Cardiac fibroblast (primary cell): ENCODE measurements at regions not wholly inside any gene's neighbourhood (a gene's known extent, or its start where the extent isn't known, plus 50 kb on each side); places are given as distances from the start of the nearest gene placed in this dataset.
"Not testable (repeated sequence)": the region's sequence is repeated elsewhere in the genome, so short reads cannot be mapped to it uniquely, and the experiment has no call there.

Experiments used
- DNase-seq, 2 donors: peaks; one replicate each; pipeline versions ENCODE4 v3.0.0 to v3.0.0-alpha.2; 2010; ENCODE audit warnings: low read depth in 2 of 2
- H3K4me3 ChIP-seq, 2 donors: replicated peaks in 1 of 2; 1 replicate in 1 of 2; 2 replicates in 1 of 2; pipeline ENCODE4 v1.5.1; 2011; ENCODE audit warnings: low read depth in 2 of 2, low read length in 2 of 2, mild to moderate bottlenecking in 2 of 2, moderate library complexity in 1 of 2
- TF ChIP-seq, protein P1 (sequence below): IDR thresholded peaks from one replicate; pipeline ENCODE4 v1.5.1; 2011; ENCODE audit warnings: low read depth, mild to moderate bottlenecking, low read length, inconsistent platforms

DNA sequence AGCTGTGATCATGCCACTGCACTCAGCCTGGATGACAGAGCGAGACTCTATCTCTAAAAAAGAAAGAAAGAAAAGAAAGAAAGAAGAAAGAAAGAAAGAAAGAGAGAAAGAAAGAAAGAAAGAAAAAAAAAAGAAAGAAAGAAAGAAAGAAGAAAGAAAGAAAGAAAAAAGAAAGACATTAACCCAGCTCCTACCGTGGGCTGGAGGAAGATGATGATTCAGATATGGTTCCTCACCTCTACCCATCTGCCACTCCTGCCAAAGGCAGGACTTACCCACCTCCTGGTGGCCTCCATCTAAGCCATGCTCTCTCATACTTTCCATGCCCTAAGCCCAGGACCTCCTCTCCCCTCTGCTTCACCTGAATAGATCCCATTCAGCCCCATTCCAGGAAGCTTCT, 93.3 kb upstream of the LHX1 start:
- no peak for DNase-seq
- no peak overlapping the region for H3K4me3 ChIP-seq
- TF ChIP-seq, protein P1, sequence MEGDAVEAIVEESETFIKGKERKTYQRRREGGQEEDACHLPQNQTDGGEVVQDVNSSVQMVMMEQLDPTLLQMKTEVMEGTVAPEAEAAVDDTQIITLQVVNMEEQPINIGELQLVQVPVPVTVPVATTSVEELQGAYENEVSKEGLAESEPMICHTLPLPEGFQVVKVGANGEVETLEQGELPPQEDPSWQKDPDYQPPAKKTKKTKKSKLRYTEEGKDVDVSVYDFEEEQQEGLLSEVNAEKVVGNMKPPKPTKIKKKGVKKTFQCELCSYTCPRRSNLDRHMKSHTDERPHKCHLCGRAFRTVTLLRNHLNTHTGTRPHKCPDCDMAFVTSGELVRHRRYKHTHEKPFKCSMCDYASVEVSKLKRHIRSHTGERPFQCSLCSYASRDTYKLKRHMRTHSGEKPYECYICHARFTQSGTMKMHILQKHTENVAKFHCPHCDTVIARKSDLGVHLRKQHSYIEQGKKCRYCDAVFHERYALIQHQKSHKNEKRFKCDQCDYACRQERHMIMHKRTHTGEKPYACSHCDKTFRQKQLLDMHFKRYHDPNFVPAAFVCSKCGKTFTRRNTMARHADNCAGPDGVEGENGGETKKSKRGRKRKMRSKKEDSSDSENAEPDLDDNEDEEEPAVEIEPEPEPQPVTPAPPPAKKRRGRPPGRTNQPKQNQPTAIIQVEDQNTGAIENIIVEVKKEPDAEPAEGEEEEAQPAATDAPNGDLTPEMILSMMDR: no peak

DNA sequence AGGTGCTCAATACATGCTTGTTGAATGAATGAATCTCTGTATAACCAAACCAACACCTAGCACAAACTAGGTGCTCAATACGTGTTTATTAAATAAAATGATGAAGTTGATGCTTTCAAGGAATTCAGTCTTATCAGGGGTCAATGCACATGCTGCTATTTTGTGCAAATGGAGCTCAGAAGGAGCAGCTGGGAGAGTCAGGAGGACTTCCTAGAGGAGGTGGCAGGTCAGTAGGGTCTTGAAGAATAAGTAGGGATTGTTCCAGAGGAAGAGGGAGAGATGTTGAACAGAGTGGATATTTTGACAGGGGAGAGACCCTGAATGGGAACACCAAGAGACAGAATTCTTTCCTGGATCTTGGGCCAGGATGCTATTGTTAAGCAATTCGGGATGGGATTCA, 92.7 kb upstream of the LHX1 start:
- H3K4me3 ChIP-seq: no peak overlapping the region
- no peak for DNase-seq
- TF ChIP-seq, protein P1: no peak

DNA sequence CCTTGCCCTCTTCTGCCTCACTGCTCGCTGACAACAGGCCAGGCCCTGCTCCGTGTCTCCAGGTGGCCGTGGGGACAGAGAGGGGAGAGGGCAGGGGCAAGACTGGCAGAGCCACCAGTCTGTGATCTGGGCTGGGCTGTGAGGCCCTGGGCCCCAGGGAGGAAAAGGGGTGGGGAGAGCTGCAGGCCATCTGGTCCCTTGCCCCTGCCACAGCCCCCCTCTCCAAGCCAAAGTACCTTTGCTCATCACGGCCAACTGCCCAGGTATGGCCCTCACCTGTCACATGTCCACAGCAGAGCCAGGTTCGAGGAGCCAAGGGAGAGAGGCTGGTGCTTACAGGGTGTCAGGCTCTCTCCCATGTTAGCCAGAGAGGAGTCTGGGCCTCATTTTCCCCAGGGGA, 91.4 kb upstream of the LHX1 start:
- H3K4me3 ChIP-seq: no peak overlapping the region
- TF ChIP-seq, protein P1: no peak
- no peak for DNase-seq

DNA sequence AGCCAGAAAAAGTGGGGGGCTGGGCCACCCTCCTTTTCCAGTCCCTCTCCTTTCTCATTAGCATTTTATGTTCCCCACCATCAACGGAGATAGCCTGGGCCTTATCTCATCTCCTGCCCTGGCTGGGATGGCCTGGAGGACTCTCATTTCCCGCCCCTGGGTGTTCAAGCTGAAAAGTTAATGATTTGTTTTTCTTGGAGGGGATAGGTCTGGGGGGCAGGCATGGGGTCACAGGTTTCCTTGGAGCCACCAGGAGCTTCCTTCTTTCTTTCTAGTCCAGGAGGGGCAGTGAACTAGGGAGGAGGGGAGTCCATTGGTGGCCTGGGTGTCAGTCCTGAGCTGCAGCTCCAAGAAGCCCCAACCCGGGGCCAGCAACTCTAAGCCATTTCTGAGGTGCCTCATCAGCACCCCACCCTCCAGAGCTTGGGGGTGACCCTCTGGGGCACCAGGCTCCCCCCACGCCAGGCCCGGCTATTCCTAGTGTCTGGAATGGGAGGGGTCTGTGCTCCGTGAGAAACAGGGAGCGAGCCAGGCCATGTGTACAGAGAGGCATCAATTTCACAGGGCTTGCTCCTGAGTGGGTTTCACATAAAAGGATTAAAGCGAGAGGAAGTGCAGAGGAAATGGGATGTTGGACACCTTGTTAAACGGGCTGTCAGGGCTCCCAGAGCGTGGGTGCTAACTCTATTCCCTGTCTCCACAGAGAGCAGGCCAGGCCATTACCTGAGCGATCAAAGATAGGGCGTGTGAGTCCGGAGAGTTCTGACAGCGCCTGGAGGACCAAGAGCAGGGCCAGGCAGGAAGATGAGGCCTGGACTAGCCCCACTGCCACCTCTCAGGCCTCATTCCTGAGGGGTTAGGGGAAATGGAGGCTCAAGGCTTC, 90.6 kb upstream of the LHX1 start:
- TF ChIP-seq, protein P1: no peak
- H3K4me3 ChIP-seq: no peak overlapping the region
- no peak for DNase-seq

DNA sequence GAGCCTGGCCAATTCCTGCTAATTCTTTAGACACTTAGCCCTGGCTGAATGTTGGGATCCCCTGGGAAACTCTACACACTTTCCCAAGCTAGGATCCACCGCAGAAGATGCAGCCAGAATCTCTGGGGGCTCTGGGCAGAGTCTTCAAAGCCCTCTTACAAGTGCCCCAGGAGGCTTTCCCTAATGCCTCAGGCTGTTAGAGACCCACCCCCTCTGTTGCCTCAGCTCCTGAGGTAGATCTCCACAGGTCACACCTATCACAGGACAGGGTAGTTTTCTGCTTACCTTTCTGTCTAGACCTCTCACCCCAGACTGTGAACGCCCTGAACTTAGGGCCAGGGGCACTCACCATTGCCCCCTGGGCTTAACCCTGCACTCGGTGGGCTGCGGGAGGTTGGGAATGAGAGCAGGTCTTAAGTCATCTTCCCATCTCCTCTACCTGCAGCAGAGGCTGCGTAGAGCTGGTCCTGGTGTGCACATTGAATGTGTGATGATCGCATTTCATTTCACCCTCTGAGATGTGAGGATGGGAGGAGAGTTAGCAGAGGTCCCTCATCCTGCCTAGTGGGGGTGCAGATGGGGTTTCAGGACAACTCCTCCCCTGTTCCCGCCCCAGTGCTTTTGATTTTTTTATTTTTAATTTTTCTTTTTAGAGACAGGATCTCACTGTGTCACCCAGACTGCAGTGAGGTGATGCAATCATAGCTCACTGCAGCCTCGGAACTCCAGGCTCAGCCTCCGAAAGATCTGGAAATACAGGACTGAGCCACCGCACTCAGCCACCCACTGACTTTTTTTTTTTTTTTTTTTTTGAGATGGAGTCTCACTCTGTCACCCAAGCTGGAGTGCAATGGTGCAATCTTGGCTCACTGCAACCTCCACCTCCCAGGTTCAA, 89.0 kb upstream of the LHX1 start:
- DNase-seq: peak in 1 of 2 donors; percentile 13
- no peak overlapping the region for H3K4me3 ChIP-seq
- TF ChIP-seq, protein P1: no peak

DNA sequence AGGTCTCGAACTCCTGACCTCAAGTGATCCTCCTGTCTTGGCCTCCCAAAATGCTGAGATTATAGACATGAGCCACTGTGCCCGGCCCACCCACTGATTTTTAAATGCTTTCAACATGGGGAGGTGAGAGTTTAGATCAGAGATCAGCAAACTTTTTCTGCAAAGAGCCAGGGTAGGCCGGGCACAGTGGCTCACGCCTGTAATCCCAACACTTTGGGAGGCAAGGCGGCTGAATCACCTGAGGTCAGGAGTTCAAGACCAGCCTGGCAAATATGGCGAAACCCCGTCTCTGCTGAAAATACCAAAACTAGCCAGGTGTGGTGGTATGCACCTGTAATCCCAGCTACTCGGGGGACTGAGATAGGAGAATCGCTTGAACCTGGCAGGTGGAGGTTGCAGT, 88.3 kb upstream of the LHX1 start:
- not testable (repeated sequence) for DNase-seq, H3K4me3 ChIP-seq

DNA sequence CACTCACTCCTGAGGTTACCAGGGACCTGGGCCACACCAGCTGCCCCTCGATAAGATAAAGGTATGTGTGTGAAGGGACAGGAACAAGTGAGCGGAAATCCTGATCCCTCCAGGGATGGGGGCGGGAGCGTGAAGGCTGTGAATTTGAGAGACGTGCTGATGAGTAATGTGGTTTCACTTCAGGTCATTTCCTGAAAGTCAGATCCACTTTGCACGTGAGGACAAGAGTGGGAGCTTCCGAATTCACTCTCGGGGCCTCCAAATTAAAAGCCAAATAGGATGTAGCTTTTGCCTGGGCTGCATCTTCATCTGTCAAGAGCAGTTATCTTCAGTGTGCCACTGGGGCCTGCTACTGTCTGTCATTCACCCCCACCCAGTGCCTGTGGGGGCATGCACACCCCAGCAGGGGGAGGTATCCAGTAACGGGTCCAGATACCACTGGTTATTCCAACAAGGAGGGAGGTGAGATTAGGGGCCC, 87.4 kb upstream of the LHX1 start:
- no peak overlapping the region for H3K4me3 ChIP-seq
- peak; percentile 72 to 79 for DNase-seq

More for the DNA sequence above, 87.4 kb upstream of the LHX1 start:
- TF ChIP-seq, protein P1: peak; percentile 19
